Stimulated activated CD4-positive, alpha-beta T cell treated with anti-CD3 and anti-CD28 coated beads, Interleukin-1b, Interleukin-23, amount 100 ng/mL, for 48 hours (primary cell): ENCODE measurements at regions not wholly inside any gene's neighbourhood (a gene's known extent, or its start where the extent isn't known, plus 50 kb on each side); places are given as distances from the start of the nearest gene placed in this dataset.
"Not testable (repeated sequence)": the region's sequence is repeated elsewhere in the genome, so short reads cannot be mapped to it uniquely, and the experiment has no call there.

Experiments
- DNase-seq: peaks from one replicate; pipeline ENCODE4 v3.0.0-alpha.2; 2020

DNA sequence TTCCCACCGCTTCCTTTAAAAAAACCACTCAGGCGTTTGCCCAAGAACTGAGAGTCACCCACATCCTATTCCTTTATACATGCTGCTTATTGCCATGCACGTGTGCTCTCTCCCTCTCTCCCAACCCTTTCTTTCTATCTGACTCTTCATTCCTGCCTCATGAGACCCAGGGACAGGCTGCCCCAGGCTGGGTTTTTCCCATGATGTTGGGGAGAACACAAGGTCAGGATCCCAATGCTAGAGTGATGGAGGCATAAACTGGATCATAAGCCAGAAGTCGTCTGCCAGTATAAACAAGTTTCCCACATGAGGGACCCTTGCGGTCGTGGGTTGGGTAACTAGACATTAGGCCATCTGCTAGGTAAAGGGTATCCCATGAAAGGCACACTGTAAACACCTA, 64.9 kb downstream of the CD2 start:
- no peak for DNase-seq

GRCh38 chr1:116820369-116820768, 66.1 kb downstream of the CD2 start:
- no peak for DNase-seq

DNA sequence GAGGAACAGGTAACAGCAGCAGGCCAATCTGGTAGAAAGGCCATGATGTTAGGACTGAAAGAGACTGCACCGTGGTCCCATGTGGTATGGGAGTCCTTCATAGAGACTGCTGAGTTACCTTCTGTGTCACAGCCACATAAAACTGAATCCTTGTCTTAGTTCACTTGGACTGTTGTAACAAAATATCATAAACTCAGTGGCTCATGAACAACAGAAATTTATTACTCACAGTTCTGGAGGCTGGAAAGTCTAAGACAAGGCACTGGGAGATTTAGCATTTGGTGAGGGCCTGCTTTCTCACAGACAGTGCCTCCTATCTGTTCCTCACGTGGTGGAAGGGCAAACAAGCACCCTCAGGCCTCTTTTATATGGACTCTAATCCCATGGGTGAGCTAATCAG, 67.5 kb downstream of the CD2 start:
- no peak for DNase-seq

DNA sequence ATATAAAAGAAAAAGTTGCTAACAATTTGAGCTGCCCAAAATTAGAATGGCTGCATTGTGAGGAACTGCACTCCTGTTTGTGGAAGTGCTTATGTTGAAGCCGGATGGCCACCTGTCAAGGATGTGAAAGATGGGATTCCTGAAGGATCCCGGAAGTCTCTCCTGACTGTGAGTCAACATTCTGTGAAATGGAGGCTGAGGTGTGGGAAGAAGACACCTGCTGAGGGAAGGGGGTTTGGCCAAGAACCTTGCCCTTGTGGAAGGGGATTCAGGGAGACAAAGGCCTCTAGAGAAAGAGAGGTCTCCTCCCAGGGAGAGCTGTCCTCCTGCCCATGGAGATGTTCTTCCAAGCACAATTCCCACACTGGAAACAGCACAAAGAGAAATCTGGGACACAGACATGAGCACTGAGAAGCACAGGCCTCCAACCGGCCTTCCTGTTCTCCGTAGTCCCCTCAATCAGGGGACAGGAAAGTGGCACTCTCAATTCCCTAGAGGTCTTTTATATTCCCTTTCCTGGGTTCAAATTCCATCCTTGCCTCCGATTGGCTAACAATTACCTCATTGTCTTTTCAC, 70.5 kb downstream of the CD2 start:
- no peak for DNase-seq

- no peak for DNase-seq
Measured at GRCh38 chr1:116825207-116825719, 71.0 kb downstream of the CD2 start.

- no peak for DNase-seq
Measured at GRCh38 chr1:116825720-116826438, 71.6 kb downstream of the CD2 start.

GRCh38 chr1:116826818-116827606, 72.8 kb downstream of the CD2 start:
- DNase-seq, result peak; percentile 88

GRCh38 chr1:116827607-116828105, 73.4 kb downstream of the CD2 start:
- DNase-seq, result no peak

DNA sequence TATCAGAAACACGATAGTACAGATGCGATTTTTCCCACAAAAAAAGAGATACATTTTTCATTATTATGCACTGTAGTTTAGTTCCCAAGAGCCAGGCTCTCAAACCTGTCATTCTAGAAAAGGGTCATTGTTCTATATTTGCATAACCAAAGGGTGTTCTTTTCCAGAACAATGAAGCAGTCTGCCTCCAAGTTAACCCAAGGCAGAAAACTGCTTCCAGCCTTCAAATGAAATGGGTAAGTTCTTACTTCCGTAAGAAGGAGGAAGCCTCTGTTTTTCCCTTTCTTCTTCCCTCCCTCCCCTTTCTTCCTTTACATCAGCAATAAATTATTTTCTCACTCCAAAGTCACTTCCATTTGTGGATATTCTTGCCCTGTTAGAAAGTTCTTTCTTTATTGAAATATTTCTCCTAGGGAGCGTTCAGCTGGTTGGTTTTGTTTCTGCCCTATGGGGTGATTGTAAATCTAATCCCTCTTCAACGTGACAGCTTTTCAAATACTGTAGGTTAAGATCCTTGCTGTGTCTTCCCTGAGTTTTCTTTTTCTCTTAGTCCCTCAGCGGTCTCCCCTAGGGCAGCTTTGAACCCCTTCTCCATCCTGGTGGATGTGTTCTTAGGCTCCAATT, 77.3 kb upstream of the PTGFRN start:
- no peak for DNase-seq

DNA sequence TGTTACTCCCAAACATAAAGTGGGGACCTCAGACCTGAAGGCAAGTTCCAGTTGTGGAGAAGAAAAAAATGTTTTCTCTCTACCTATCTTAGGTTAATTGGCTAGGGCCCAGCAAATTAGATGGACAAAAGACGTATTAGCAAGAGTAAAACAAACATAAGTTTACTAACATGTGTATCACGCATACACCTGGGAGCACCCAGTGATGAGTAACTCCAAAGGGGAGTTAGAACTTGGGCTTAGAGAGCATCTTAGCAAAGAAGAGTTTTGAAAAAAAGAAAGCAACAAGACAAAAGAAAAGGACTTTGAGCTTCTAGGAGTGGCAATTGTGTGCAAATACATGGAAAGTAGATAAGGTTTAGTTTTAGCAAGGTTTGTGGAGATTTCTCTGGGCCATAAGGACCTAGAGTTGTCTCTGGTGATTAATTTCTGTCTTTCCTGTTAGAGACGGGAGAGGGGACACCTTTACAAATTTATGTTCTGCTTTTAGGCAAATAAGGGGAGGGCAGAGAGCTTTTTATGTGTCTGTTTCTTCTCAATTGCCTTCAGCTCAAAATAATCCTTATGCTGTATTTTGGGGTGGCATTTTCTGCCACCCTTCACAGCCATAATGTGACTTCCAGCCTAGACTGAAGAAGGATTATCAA, 76.7 kb upstream of the PTGFRN start:
- no peak for DNase-seq

DNA sequence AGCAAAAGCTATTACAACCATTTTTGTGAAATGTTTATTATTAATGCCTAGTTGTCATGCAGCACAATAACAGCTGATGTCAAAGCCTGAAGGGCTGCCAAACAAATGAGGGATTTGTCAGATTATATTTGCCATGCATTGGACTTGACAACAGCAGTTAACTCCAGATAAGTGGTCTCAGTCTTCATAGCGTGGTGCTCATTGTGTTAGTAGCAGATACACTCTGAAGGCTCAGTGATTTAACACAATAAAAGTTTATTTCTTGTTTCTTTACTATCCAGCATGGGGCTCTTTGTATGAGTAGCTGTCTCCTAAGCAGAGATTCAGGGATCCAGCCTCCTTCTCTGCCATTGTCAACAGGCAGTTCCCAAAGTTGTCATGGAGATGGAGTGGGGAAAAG, 76.0 kb upstream of the PTGFRN start:
- no peak for DNase-seq

DNA sequence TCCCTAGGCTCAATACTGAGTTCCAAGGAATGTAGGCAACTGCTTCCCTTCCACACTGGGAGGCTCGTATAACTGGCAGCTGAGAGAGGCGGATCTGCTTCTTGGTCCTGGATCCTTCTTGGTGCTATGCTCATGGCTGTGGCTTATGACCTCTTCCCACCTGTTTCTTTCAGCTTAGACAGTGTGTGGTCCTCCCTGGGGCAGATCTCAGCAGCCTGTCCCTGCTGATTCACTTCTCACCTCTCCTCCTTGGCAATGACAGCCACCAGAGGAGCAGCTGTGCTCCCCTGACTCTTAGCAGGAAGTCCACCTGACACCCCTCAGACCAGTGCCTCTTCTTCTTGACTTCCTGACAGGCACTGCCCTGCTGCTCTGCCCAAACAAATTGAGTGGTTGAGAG, 75.1 kb upstream of the PTGFRN start:
- no peak for DNase-seq

- DNase-seq, result no peak
Measured at GRCh38 chr1:116835161-116835560, 74.6 kb upstream of the PTGFRN start.

- no peak for DNase-seq
Measured at GRCh38 chr1:116836099-116836498, 73.6 kb upstream of the PTGFRN start.

- DNase-seq, result no peak
Measured at GRCh38 chr1:116841569-116842344, 68.0 kb upstream of the PTGFRN start.

DNA sequence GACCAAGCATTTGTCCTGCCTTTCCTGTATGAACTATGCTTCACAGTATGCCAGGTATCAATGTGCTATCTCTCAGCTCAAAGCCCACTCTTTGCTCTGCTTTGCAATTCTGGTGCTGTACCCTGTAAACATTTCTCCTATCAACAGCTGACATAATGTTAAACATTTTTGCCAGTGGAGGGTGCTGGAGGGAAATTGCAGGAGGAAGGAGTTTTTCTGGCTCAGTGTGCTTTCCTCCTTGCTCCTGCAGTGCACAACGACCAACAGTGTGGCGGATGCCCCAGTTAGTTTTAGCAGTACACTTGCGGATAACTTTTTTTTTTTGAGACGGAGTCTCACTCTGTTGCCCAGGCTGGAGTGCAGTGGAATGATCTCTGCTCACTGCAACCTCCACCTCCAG, 67.1 kb upstream of the PTGFRN start:
- DNase-seq, result no peak

GRCh38 chr1:116844775-116845174, 64.9 kb upstream of the PTGFRN start:
- DNase-seq, result no peak

DNA sequence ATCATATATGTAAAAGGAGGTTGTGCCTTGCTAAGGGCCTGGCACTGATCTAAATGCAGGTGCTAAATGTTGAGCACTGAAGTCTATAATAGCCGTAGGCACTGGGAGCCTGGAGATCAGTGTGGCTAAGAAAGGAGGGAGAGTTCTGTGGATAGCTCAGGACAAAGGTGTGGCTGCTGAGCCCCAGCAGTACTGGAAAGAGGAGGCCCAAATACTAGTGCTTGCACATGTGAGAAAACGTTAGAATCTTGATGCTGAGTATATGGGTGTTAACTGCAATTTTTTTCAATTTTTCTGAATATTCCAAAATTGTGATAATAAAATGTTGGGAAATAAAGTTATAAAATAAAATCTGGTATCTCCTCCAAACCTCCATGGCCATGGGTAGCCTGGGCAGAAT, 62.5 kb upstream of the PTGFRN start:
- no peak for DNase-seq

GRCh38 chr1:116847688-116848531, 61.8 kb upstream of the PTGFRN start:
- peak; percentile 38 for DNase-seq

DNA sequence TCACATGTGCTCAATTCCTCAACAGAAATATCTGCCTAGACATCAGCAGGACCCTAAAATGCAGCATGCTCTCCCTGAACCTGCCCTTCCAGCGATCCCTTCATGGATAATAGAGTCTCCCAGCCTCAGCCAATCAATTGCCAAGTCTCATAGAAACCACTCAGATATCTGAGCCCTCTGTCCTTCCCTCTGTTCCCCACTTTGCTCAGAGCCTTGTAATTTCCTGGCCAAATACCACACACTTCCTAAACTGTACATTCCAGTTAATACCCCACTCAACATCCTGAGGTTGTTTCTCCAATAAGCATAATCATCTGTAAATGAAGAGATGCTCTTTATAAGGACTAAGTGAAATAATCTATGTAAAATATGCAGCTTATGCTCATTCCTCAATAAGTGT, 59.3 kb upstream of the PTGFRN start:
- no peak for DNase-seq

GRCh38 chr1:116851189-116851588, 58.5 kb upstream of the PTGFRN start:
- not testable (repeated sequence) for DNase-seq
